Endothelial cell of umbilical vein (primary cell): ENCODE measurements at regions not wholly inside any gene's neighbourhood (a gene's known extent, or its start where the extent isn't known, plus 50 kb on each side); places are given as distances from the start of the nearest gene placed in this dataset.

Source experiments
- BruUV-seq: library from RNA; stranded (reverse); fragments of 400-500 nt; replicated peaks from 2 replicates; lab custom pipeline; 2021; lab: Mats Ljungman, UMichigan
- CTCF ChIA-PET: fragments of 300-600, 350-600 bp; sonication (Branson Sonifier 250); formaldehyde crosslinking; loops from one replicate; lab custom pipeline; 2021; ENCODE audit warnings: antibody characterized with exemption, inconsistent platforms; lab: Charles Lee
- POLR2A ChIA-PET: fragments of 300-600, 350-600 bp; sonication (Branson Sonifier 250); formaldehyde crosslinking; loops from one replicate; lab custom pipeline; 2021; ENCODE audit warnings: antibody characterized with exemption, inconsistent platforms; lab: Charles Lee
- DNase-seq: peaks from one replicate; pipeline ENCODE4 v3.0.0-alpha.2; 2011; ENCODE audit warnings: low read depth, low spot score
- FAIRE-seq: peaks from 2 replicates; lab custom pipeline; 2011; peaks lifted over from hg19 to GRCh38; lab: Jason Lieb, UNC
- H2AFZ ChIP-seq: 2 replicates; pipeline ENCODE4 v1.6.0; 2012; ENCODE audit warnings: low read depth, low read length, control low read depth, inconsistent platforms
- H3K27ac ChIP-seq: 2 replicates; pipeline ENCODE4 v1.5.1; 2011; ENCODE audit warnings: low read depth, mild to moderate bottlenecking, control low read depth, low read length, moderate library complexity; ENCODE audit not compliant: insufficient read depth
- H3K27me3 ChIP-seq, 2 experiments: 2 replicates each; pipeline versions ENCODE4 v1.6.0 to v1.6.1; 2011; ENCODE audit warnings: low read length in 2 of 2, mixed read lengths in 1 of 2; ENCODE audit not compliant: control insufficient read depth in 2 of 2, insufficient read depth in 2 of 2
- H3K36me3 ChIP-seq, 2 experiments: 2 replicates in 1 of 2; 3 replicates in 1 of 2; pipeline ENCODE4 v1.5.1; 2011; ENCODE audit warnings: low read length in 2 of 2, mild to moderate bottlenecking in 1 of 2, moderate library complexity in 1 of 2; ENCODE audit not compliant: control insufficient read depth in 2 of 2, insufficient read depth in 2 of 2; ENCODE audit errors: extremely low read depth in 1 of 2
- H3K4me1 ChIP-seq: 3 replicates; pipeline ENCODE4 v1.5.1; 2011; ENCODE audit warnings: mild to moderate bottlenecking, low read length; ENCODE audit not compliant: control insufficient read depth, insufficient read depth; ENCODE audit errors: extremely low read depth
- H3K4me2 ChIP-seq: 2 replicates; pipeline ENCODE4 v1.6.1; 2011; ENCODE audit warnings: low read length, control low read depth, mixed read lengths; ENCODE audit not compliant: insufficient read depth
- H3K4me3 ChIP-seq, 3 experiments: fragments of 200-600 bp in 1 of 3; sonication (generic), shearing (Covaris generic) in 1 of 3; replicated peaks in 1 of 3; 2 replicates each; pipeline ENCODE4 v1.5.1; 2011 to 2016; ENCODE audit warnings: control low read depth in 3 of 3, low read length in 3 of 3, mild to moderate bottlenecking in 2 of 3, inconsistent platforms in 1 of 3, low read depth in 1 of 3, moderate library complexity in 1 of 3; ENCODE audit not compliant: insufficient read depth in 1 of 3
- H3K79me2 ChIP-seq: 2 replicates; pipeline ENCODE4 v1.6.0; 2012; ENCODE audit warnings: low read length, inconsistent platforms; ENCODE audit not compliant: control insufficient read depth, insufficient read depth
- H3K9ac ChIP-seq: replicated peaks from 2 replicates; pipeline ENCODE3; 2011; ENCODE audit warnings: low read length, control low read depth; ENCODE audit not compliant: insufficient read depth; ENCODE audit errors: extremely low read depth
- H3K9me1 ChIP-seq: replicated peaks from 3 replicates; pipeline ENCODE4 v1.6.0; 2011; ENCODE audit warnings: mild to moderate bottlenecking, low read length; ENCODE audit not compliant: control insufficient read depth, insufficient read depth; ENCODE audit errors: extremely low read depth
- H3K9me3 ChIP-seq: replicated peaks from 2 replicates; pipeline ENCODE4 v1.5.1; 2012; ENCODE audit warnings: low read length, inconsistent platforms; ENCODE audit not compliant: control insufficient read depth, insufficient read depth
- H4K20me1 ChIP-seq: replicated peaks from 2 replicates; pipeline ENCODE3; 2011; ENCODE audit warnings: mild to moderate bottlenecking, low read length; ENCODE audit not compliant: control insufficient read depth, insufficient read depth; ENCODE audit errors: extremely low read depth
- EZH2 ChIP-seq: IDR thresholded peaks from 2 replicates; pipeline ENCODE4 v1.6.1; 2012; ENCODE audit warnings: borderline replicate concordance, low read depth, mild to moderate bottlenecking, moderate library complexity, low read length, inconsistent platforms; ENCODE audit not compliant: severe bottlenecking
- FOS ChIP-seq: IDR thresholded peaks from 2 replicates; pipeline ENCODE4 v1.6.1; 2011; ENCODE audit warnings: mild to moderate bottlenecking, low read length, moderate library complexity, borderline replicate concordance; ENCODE audit not compliant: insufficient read depth
- GATA2 ChIP-seq: IDR thresholded peaks from 2 replicates; pipeline ENCODE4 v1.7.0; 2011; ENCODE audit warnings: low read depth, mild to moderate bottlenecking, moderate library complexity, mixed read lengths, low read length; ENCODE audit not compliant: insufficient read length, insufficient read depth
- JUN ChIP-seq: IDR thresholded peaks from 2 replicates; pipeline ENCODE4 v1.6.1; 2011; ENCODE audit warnings: borderline replicate concordance, low read depth; ENCODE audit not compliant: insufficient read length, insufficient read depth
- MYC ChIP-seq: IDR thresholded peaks from one replicate; pipeline ENCODE4 v1.6.1; 2011; ENCODE audit warnings: mild to moderate bottlenecking, low read depth, low read length
- POLR2A ChIP-seq: IDR thresholded peaks from 2 replicates; pipeline ENCODE4 v1.6.1; 2012; ENCODE audit warnings: low read depth, mild to moderate bottlenecking, control low read depth, low read length
- POLR2AphosphoS5 ChIP-seq: IDR thresholded peaks from 2 replicates; pipeline ENCODE4 v1.6.1; 2012; ENCODE audit warnings: low read depth, mild to moderate bottlenecking, control low read depth, low read length, moderate library complexity; ENCODE audit not compliant: insufficient read depth
- dilution Hi-C: fragments of 300-500 bp; cut with MboI; formaldehyde crosslinking; loops from one replicate; pipeline ENCODE4 v1.15.0; 2019; ENCODE audit warnings: low sequenced_read_pairs; ENCODE audit not compliant: extremely low pct_ligation_motif_present
- intact Hi-C: fragments of 100-400 bp; cut with micrococcal nuclease; formaldehyde crosslinking; loops from one replicate; pipeline ENCODE4 v1.10.0; 2022
- TF ChIP-seq, protein P1 (sequence below), 2 donors: IDR thresholded peaks; 1 replicate in 1 of 2; 2 replicates in 1 of 2; pipeline ENCODE4 v1.5.1; 2011; ENCODE audit warnings: low read length in 2 of 2, mild to moderate bottlenecking in 2 of 2, moderate library complexity in 2 of 2, control low read depth in 1 of 2, inconsistent platforms in 1 of 2, low read depth in 1 of 2; ENCODE audit not compliant: insufficient read depth in 1 of 2; ENCODE audit errors: extremely low read depth in 1 of 2
- TF ChIP-seq, protein P2 (sequence below): IDR thresholded peaks from 2 replicates; pipeline ENCODE4 v1.6.1; 2011; ENCODE audit not compliant: insufficient read depth, insufficient read length

DNA sequence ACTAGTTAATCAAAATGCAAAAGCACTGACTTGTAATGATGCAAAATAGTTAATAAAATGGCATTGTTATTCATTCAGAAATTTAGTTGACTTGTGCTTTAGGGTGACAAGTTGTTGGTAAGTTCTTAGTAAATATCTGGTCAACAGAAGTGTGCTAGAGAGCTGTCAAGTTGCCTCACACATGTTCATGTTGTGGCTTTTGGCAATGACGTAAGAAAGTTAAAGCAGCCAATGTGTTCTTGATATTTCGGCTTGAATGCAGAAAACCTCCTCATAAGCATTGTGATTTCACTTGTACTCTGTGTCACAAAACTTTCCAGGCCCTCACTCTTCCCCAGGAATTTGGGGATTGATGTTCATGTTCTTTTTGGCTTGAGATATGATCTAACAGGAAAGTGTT, 626.7 kb downstream of the PRR16 start:
- CTCF ChIA-PET, result interaction anchor here (0.9 to 1.3 kb wide), 2 partner anchors 16 to 159 kb away, joined by 3 to 5 read pairs; no protein-coding TSS in a partner anchor
- intact Hi-C loops (no loop called here), dilution Hi-C loops (no loop called here)
- H3K79me2 ChIP-seq, result no peaks in the 10 kb centered on the region
- H3K4me3 ChIP-seq, result no peak overlapping the region
- DNase-seq, result no peak
- H3K27ac ChIP-seq, result no peak overlapping the region
- no peak for TF ChIP-seq FOS
- no peak for TF ChIP-seq GATA2
- TF ChIP-seq MYC, result no peak
- no peaks in the 10 kb centered on the region for H3K9me3 ChIP-seq
- H2AFZ ChIP-seq, result no peak overlapping the region
- BruUV-seq, result no TSS peak
- no peak for FAIRE-seq
- H3K9me1 ChIP-seq, result no peaks in the 10 kb centered on the region
- no peak overlapping the region for H3K9ac ChIP-seq
- H3K4me2 ChIP-seq, result no peak overlapping the region
- H3K4me1 ChIP-seq, result no peaks in the 10 kb centered on the region
- H3K36me3 ChIP-seq, result no peaks in the 10 kb centered on the region
- POLR2A ChIA-PET, result no interaction called here
- no peaks in the 10 kb centered on the region for H3K27me3 ChIP-seq
- no peaks in the 10 kb centered on the region for H4K20me1 ChIP-seq

DNA sequence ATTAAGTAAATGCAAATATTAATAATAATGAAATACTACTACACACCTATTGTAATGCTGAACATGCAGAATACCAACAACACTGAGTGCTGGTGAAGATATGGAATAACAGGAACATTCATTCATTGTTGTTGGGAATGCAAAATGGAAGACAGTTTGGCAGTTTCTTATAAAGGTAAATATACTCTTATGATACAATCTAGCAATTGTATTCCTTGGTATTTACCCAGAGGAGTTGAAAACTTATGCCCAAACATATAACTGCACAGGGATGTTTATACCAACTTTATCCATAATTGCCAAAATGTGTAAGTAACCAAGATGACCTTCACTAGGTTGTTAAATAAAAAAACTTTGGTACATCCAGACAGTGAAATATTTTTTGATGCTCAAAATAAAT, 636.8 kb downstream of the PRR16 start:
- ChIA-PET POLR2A (no interaction called here), CTCF (no interaction called here)
- DNase-seq, result no peak
- TF ChIP-seq EZH2 (no peak), POLR2A (no peak), MYC (no peak), FOS (no peak), JUN (no peak), GATA2 (no peak), POLR2AphosphoS5 (no peak)
- TF ChIP-seq, protein P1, sequence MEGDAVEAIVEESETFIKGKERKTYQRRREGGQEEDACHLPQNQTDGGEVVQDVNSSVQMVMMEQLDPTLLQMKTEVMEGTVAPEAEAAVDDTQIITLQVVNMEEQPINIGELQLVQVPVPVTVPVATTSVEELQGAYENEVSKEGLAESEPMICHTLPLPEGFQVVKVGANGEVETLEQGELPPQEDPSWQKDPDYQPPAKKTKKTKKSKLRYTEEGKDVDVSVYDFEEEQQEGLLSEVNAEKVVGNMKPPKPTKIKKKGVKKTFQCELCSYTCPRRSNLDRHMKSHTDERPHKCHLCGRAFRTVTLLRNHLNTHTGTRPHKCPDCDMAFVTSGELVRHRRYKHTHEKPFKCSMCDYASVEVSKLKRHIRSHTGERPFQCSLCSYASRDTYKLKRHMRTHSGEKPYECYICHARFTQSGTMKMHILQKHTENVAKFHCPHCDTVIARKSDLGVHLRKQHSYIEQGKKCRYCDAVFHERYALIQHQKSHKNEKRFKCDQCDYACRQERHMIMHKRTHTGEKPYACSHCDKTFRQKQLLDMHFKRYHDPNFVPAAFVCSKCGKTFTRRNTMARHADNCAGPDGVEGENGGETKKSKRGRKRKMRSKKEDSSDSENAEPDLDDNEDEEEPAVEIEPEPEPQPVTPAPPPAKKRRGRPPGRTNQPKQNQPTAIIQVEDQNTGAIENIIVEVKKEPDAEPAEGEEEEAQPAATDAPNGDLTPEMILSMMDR (IDR thresholded peaks at IDR 0.05; ENCODE audit: extremely low read depth in 1 of 2, insufficient read depth in 1 of 2, low read depth in 1 of 2, low read length in 2 of 2), result no peak
- TF ChIP-seq, protein P2, sequence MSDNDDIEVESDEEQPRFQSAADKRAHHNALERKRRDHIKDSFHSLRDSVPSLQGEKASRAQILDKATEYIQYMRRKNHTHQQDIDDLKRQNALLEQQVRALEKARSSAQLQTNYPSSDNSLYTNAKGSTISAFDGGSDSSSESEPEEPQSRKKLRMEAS, result no peak
- FAIRE-seq, result no peak
- BruUV-seq, result no TSS peak
- no peak overlapping the region for H3K4me2 ChIP-seq
- H2AFZ ChIP-seq, result no peak overlapping the region
- H3K27me3 ChIP-seq, result no peaks in the 10 kb centered on the region
- no peak overlapping the region for H3K9ac ChIP-seq
- no peak overlapping the region for H3K4me3 ChIP-seq
- dilution Hi-C loops (no loop called here), intact Hi-C loops (no loop called here)
- no peaks in the 10 kb centered on the region for H3K9me1 ChIP-seq
- no peaks in the 10 kb centered on the region for H3K9me3 ChIP-seq
- no peak overlapping the region for H3K27ac ChIP-seq
- no peaks in the 10 kb centered on the region for H4K20me1 ChIP-seq
- no peaks in the 10 kb centered on the region for H3K4me1 ChIP-seq
- no peaks in the 10 kb centered on the region for H3K36me3 ChIP-seq
- no peaks in the 10 kb centered on the region for H3K79me2 ChIP-seq
